NCI-H69 (cell line): ENCODE measurements at regions not wholly inside any gene's neighbourhood (a gene's known extent, or its start where the extent isn't known, plus 50 kb on each side); places are given as distances from the start of the nearest gene placed in this dataset.

Experiments used
- DNase-seq: peaks from one replicate; lab custom pipeline; 2025; lab: John Stamatoyannopoulos, UW

DNA sequence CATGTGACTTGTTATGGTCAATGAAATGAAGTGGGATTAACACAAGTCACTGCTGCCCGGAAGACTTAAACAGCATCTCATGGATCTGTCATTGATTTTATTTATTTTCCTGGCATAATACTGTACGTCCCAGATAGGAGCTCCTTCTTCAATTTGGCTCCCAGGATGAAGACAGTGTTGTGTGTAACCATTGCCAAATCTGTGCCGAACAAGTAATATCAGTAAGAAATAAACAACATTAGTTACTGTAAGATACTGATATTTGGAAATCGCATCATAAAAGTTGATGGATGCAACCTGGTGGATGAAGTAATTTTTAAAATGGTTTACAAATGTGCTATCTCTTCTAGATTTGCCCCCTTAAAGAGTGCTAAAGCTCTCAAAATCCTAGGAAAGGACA lies 419.0 kb upstream of the MMADHC start:
- no peak for DNase-seq

DNA sequence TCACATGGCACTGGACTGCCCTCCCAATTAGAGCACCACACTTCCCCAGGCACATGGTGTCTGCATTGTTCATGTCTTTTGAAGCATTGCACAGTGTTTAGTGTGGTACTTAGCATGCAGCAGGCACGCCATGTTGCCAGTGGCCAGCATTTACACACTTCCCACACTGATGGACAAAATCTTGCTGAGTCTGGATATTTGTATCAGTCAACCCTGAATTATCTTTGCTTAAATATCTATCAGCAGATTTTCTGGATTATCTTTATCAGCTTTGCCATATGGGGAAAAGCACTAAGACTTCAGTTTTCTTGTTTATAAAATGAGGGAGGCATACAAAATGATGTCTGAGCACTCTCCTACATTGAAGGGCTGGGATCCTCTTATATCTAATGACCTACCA lies 416.0 kb upstream of the MMADHC start:
- DNase-seq = no peak

DNA sequence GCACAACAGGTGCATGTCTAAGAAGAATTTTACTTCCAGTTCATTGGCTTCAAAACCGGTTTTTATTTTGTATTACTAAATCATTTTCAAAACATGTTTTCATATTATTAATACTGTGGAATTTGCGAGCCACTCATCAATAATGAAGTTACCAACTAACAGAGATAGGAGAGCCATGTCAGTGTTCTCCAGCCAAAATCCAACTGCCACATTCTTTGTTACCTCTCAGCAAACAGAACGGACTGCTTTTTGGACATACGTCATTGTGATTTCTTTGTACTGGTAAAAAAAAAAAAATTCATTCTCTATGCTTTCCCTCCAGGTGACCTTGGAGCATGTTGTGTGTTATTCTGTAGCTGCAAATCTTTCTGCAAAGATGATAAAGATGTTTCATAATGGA lies 414.2 kb upstream of the MMADHC start:
- DNase-seq = no peak

DNA sequence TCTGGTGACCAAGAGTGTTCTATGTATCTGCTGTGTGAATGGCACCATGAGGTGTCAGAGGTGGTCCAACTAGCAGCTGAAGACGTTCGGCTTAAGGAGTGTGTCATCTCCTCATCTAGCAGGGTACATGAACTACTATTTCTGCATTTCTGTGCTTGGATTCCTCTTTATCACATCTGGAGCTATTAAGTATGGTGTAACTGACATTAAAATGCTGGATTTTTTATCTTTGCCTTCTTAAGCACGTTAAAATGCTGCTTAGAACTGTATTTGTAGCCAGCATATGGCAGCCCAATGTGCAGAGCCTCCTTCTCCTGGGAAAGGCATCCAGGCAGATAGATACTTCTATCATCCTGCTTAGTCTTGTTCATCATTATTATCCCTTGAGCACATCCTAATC lies 409.3 kb upstream of the MMADHC start:
- DNase-seq = no peak

DNA sequence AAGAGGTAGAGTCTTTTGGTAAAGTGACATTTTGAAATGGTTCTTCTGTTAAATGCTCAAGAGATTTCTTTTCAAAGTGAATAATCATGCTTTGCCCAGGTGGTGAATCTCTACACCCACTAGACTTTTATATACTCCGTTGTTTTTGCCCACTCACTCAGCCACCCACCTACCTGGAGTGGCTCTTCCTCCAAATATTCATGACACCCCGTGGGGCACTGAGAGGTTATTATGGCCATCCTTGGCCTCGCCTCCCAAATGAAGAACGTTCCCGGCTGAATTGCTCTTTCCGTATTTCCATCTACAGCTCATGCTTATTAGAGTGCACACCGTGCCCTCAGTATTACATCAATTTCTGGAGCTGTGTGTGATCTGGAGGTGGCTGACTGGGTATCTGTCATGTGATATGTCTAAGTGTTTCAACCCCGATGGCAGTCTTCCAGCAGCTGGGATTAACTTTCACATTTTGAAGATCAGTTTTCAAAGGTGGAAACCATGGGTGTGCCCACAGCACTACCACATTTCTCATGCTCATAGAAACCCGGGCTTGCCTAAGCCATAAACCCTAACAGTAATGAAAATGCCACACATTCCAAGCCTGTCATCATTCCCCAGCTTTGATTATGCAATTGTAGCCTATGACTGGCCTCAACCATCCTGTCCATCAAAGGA lies 406.6 kb upstream of the MMADHC start:
- peak; percentile 6 for DNase-seq

DNA sequence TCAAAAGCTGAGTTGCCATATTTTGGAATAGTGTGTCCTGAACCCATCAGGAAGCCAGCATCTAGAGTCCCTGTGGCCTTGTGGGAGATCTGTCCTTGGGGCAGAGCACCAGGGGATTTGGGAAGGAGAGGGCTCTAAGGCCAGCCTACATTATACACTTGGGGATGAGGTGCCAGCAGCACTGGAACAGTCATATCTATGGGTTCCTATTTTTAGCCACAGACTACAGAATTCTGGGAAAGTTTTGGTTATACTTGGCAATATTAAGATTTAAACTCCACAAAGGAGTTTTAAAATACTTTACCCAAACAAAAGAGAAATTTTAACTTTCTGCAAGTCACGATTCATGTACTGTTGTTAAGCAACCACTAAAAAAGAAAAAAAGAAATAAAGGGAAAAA lies 405.7 kb upstream of the MMADHC start:
- DNase-seq = no peak

DNA sequence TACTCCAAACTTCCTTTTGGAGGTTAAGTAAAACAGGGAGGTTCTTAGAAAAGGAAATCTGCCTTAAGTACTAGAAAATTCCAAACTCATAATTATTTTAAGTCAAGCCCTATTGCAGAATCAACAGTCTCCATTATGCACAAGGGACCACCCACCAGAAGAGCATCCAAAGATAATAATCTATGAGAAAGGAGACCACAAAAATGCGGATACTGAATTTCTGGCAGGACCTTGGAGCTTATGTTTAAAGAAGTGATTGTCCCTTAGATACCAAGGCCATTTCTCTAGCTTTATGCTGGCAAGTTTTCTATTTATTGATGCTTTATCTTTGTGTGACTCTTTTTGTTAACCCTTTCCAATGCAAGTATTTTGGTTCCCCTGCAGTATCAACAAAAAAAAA lies 404.0 kb upstream of the MMADHC start:
- no peak for DNase-seq

DNA sequence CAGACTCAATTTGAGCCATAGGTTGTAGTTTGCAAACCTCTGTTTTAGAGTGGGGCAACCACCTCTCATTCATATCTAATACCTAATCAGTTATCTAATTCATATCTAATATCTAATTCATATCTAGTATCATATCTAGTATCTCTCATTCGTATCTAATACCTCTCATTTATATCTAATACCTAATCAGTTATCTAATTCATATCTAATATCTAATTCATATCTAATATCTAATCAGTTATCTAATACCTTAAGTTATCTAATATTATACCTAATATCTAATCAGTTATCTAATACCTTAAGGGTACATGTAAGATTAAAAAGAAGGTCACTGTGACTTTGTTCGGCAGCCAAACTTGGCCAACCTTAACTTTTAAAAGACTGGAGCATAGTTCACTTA lies 403.4 kb upstream of the MMADHC start:
- no peak for DNase-seq

DNA sequence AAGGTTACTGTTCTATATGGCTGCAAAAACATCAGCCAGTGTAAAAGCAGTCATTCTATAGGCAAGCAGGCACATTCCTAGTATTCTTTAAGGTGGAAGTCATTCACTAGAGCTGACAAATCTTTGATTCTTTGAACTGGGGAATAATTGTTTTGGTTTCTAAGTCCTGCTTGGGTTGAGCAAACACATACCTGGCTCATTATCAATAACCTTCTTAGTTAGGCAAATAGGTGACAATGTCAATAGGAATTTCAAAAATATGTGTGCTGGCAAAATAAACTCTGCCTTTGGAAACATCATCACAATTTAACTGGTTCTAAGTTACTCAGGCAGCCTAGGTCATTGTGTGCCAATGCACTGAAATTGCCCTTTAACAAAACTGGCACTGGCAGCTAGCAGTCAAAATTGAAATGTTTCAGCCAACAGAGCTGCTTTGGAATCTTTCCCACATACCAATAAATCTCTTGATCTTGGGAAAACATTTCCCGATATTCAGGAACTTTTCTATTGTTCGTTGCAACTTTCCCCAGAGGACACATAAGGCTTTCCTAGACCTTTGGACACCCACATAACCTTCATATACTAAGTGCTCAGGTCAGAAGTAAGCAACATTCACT lies 402.0 kb upstream of the MMADHC start:
- DNase-seq = no peak

DNA sequence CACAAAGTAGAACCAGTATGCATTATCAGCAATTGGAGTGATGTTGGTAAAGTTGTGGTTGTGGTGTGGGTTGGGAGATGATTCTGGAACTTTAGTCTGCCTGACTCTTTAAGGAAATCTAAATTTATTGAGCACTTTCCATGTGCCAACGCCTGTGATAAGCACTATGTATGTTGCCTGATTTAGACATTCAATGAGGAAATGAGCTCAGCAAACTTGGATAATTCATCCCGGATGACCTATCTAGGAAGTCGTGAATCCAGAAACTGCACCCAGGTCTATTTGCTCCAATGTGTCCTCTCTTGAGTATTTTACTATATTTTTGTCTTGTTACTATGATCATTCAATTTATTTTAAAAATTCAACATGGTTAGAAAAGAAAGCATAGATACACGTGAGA lies 400.8 kb upstream of the MMADHC start:
- DNase-seq = no peak

DNA sequence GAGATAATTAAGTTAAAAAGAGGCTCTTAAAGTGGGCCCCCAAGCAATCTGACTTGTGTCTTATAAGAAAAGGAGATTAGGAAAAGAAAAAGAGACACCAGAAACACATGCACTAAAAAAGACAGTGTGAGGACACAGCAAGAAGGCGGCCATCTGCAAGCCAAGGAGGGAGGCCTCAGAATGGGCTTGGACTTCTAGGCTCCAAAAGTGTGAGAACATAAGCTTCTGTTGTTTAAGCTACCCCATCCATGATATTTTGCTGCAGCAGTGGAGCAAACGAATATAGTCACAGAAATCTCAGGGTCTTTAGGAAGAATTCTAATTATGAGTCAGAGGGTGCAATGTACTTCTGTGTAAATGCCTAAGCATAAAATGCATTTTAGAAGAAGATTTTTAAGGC lies 399.3 kb upstream of the MMADHC start:
- no peak for DNase-seq

DNA sequence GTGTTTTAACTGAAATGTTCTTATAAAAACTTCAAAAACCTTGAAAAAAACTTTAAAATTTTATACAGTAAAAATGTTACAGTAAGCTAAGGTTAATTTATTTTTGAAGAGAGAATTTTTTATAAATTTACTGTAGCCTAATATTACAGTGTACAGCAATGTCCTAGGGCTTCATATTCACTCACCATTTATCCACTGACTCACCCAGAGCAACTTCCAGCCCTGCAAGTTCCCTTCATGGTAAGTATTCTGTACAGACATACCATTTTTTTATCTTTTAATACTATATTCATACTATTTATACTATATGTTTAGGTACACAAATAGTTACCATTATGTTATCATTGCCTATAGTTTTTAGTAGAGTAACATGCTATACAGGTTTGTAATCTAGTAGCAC lies 396.7 kb upstream of the MMADHC start:
- no peak for DNase-seq

DNA sequence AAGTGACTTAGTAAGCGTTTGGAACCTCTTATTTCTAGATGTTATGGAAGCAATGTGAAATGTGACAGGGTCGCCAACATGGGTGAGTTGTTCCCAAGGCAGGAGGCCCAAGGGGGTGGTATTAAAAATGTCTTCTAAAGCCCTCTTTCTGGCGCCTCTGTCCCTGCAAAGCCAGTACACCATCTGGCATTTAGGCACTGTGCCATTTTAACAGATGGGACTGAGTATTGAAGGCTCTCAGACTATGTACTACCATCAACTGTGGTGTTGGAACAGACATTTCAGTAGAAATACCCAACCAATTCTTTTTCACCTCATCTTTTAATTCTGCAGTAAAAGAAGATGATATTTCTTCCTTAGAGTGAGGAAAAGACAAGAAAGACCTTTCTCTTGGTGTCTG lies 384.5 kb upstream of the MMADHC start:
- DNase-seq = peak; percentile 86

DNA sequence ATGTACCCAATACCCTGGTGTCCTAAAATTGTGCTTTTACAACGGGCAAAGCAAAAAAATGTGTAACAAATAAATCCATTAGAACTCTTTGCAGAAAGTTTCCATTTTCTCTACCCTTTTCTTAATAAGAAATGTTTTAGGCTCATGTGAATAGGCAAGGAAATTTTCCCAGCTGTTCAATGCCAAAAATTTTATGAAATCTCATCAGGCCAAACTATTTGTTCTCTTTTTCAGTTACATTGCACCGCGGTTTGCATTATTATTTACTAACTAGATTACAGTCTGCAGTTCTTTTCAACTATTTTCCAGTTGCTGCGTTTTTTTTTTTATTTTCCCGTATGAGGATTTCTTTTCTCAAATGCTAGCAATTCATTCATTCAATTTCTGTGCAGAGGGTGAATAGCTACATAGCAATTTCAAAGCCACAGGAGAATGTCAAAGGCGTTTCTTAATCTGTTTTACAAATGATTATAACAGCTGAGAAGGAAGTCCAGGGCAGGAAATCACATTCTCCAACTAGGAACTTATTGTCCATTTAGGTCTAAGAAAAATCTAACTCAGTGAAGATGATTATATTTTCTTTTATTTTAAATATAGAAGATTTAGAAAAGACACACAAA lies 367.5 kb upstream of the MMADHC start:
- no peak for DNase-seq

DNA sequence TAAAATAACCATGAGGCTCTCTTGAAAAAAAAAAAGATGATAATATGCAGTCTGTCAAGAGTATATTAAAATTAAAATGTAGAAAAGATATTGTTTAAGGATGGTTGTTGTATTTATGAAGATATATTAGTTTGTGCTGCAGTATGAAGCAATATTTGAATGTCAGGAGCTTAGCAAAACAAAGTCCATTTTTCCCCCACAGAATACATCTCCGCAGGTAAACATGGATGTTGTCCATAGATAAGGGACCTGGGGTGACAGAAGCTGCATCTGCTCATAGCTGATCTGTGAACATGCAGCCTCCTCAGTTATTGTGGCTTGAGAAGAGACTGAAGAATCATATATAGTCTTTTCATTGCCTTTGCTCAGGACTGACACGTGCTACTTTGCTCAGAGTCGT lies 366.1 kb upstream of the MMADHC start:
- no peak for DNase-seq

DNA sequence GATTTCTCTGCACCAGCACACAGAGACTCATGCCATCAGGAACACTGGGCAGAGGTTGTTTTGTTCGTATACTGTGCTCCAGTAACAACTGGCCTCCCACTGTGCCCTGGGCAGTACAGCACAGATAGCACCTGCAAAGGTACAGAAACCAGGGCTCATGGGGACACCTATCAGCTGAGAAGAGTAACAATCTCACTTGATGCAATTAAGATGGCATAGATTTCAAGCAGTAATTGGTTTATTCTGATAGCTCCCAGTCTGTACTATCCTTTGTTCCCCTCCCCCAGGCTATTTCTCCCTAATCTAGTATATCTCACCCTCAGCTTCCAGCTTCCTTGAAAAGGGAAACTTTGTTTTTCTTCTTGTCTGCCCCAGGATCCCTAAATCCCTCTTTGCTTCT lies 343.9 kb upstream of the MMADHC start:
- DNase-seq = peak; percentile 37

DNA sequence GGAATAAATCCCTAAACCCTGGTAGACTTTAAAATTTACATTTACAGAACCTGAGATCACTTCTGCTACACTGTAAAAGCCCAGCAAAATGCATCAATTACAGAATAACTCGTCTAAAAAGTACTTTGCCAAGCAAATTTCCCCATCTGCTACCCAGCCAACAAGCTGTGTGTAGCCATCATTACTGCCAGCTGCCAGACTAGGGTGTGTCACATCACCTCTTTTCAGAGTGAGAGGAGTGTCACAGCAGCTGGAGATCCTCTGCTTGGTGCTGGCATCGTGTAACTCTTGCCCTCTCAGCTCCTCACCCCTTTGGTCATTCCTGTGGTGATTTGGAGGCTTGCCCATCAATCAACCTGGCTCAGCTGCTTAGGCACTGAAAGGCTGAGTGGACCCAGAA lies 340.4 kb upstream of the MMADHC start:
- peak; percentile 78 for DNase-seq

DNA sequence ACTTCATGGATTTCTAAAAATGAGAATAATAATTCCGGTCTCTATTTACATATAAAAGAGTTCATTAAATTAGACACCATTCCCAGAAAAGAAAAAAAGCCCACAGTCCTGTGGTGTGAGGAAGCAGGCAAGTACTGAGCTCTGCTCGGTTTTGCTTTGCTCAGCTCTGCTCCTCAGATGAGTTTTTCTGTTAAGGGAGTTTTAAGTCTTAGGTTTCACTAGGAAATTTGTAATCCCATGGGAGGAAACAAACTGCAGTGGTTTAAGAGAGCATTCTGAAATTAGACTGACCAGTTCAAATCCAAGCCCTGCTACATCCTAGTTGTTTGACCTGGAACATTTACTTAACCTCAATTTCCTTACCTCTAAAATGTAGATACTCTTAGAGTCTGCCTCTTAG lies 338.6 kb upstream of the MMADHC start:
- peak; percentile 5 for DNase-seq

DNA sequence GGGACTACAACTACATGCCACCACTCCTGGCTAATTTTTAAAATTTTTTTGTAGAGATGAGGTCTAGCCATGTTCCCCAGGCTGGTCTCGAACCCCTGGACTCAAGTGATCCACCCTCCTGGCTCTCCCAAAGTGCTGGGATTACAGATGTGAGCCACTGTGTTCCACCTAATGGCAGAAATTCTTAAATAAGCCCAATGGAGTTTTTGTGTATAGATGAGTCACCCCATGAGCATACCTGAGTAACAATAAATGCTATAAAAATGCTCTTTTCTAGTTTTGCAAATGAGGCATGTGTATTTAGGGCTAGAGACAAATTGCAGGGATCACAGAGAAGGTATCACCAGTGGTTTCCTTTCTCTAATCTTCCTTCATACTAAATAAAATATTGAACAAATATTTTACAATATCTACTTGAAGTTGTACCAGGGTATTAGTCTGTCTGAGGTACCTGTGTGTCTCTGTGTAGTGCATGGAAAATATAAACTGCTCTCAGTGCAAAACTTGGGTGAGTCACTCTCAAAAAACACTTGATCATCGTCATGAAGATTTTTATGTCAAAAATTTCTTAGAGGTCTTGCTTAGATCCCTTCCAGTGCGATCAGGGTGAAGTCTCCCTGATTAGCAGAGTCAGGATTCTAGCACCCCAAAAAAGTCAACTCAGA lies 337.1 kb upstream of the MMADHC start:
- no peak for DNase-seq

DNA sequence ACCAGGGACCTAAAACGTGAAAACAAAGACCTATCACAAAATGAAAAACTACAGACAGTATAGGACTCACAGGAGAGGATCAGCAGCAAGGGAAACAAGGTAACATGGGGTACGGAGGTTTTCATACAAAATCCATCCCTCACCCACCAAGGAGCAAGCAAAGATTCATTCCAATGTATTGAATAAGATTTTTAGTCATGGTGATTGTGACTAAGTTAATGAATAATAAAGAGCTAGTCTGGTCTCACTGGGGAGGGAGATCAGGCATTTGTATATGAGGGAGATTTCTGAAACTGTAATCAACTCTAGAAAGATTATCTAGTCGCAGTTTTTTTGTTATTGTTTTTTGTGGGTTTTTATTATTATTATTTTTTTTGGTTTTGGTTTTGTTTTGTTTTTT lies 336.5 kb upstream of the MMADHC start:
- no peak for DNase-seq

DNA sequence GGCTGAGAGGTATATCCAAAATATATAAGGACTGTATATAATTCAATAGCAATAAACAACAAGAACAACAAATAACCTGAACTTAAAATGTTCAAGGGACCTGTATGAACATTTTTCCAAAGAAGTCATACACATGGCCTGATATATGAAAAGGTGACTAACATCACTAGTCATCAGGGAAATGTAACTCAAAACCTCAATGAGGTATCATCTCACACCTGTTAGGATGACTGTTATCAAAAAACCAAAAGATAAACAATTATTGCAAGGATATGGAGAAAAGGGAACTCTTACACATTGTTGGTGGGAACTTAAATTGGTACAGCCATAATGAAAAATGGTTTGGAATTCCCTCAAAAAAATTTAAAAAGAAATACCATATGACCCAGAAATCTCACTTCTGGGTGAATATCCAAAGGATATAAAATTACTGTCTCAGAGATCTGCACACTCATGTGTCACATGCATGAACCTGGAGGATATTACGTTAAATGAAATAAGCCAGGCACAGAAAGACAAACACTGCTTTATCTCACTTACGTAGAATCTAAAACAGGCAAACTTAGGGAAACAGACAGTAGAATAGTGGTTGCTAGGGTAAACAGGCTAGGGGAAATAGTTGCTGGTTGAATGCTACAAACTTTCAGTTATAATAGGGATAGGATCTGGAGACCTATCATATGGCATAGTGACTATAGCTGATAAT lies 334.5 kb upstream of the MMADHC start:
- DNase-seq = no peak

DNA sequence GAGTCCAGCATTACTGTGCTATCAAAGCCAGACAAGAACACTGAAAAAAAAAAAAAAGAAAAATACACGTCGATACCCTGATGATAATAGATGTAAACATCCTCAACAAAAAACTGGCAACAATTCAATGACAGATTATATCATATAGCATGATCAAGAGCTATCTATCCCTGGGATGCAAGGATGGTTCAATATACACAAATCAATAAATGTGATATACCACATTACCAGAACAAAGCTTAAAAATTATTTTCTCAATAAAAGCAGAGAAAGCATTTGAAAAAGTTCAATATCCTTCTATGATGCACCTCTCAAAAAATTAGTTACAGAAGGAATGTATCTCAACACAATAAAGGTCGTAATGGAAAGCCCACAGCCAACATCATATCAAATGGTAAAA lies 332.8 kb upstream of the MMADHC start:
- DNase-seq = no peak

DNA sequence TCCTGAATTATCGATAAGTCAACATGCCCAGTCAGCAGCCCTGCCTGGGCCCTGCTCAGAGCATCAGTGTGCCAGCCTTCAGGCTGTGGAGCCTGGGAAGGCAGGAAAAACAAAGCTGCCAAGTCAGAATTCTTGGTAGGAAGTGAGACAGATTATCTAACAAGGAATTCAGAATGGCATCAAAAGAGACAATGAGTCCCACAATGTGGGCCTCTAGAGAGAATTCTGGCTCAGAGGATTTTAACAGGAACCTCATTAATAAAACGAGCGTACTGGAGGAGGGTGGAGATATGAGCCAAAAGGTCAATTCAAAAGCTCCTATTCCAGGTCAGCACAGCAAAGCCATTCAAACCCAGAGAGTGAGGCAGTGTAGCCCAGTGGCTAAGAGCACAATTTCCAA lies 327.6 kb upstream of the MMADHC start:
- no peak for DNase-seq
